Trophoblast cell (in vitro differentiated cells and primary cell): ENCODE measurements at regions not wholly inside any gene's neighbourhood (a gene's known extent, or its start where the extent isn't known, plus 50 kb on each side); places are given as distances from the start of the nearest gene placed in this dataset.

Source experiments
- DNase-seq, 2 donors: peaks; one replicate each; pipeline ENCODE4 v3.0.0-alpha.2; 2016
- H2AFZ ChIP-seq: 2 replicates; pipeline ENCODE4 v1.6.1; 2013; ENCODE audit warnings: low read length, moderate library complexity, mild to moderate bottlenecking; ENCODE audit not compliant: insufficient read depth, poor library complexity
- H2AK5ac ChIP-seq: 2 replicates; pipeline ENCODE4 v1.6.1; 2013; ENCODE audit warnings: mild to moderate bottlenecking, low read length
- H2BK120ac ChIP-seq: 2 replicates; pipeline ENCODE4 v1.6.1; 2013; ENCODE audit warnings: low read length, mild to moderate bottlenecking, moderate library complexity; ENCODE audit not compliant: insufficient read depth, poor library complexity
- H2BK12ac ChIP-seq: 2 replicates; pipeline ENCODE4 v1.6.1; 2013; ENCODE audit warnings: mild to moderate bottlenecking, low read length, moderate library complexity
- H2BK5ac ChIP-seq: 2 replicates; pipeline ENCODE4 v1.6.1; 2013; ENCODE audit warnings: low read length, low read depth, moderate library complexity, mild to moderate bottlenecking; ENCODE audit not compliant: poor library complexity
- H3K14ac ChIP-seq: 2 replicates; pipeline ENCODE4 v1.6.1; 2013; ENCODE audit warnings: mild to moderate bottlenecking, low read length
- H3K18ac ChIP-seq: 2 replicates; pipeline ENCODE4 v1.6.1; 2013; ENCODE audit warnings: mild to moderate bottlenecking, low read length
- H3K23ac ChIP-seq: 2 replicates; pipeline ENCODE4 v1.6.1; 2013; ENCODE audit warnings: low read length
- H3K27ac ChIP-seq: 2 replicates; pipeline ENCODE4 v1.5.1; 2013; ENCODE audit warnings: low read depth, mild to moderate bottlenecking, inconsistent platforms, low read length, moderate library complexity
- H3K27me3 ChIP-seq: 2 replicates; pipeline ENCODE4 v1.6.1; 2013; ENCODE audit warnings: inconsistent platforms, mild to moderate bottlenecking, low read length, moderate library complexity; ENCODE audit not compliant: insufficient read depth
- H3K36me3 ChIP-seq, 2 experiments: 1 replicate in 1 of 2; 2 replicates in 1 of 2; pipeline ENCODE4 v1.6.1; 2013; ENCODE audit warnings: low read length in 2 of 2, mild to moderate bottlenecking in 2 of 2, moderate library complexity in 1 of 2; ENCODE audit not compliant: insufficient read depth in 2 of 2, control insufficient read depth in 1 of 2
- H3K4ac ChIP-seq: 2 replicates; pipeline ENCODE4 v1.6.1; 2013; ENCODE audit warnings: low read depth, mild to moderate bottlenecking, low read length, moderate library complexity
- H3K4me1 ChIP-seq, 2 experiments: 1 replicate in 1 of 2; 2 replicates in 1 of 2; pipeline ENCODE4 v1.6.1; 2013; ENCODE audit warnings: low read length in 2 of 2, mild to moderate bottlenecking in 2 of 2, moderate library complexity in 1 of 2; ENCODE audit not compliant: insufficient read depth in 2 of 2, control insufficient read depth in 1 of 2
- H3K4me2 ChIP-seq: 2 replicates; pipeline ENCODE4 v1.6.1; 2013; ENCODE audit warnings: inconsistent platforms, mild to moderate bottlenecking, low read length, moderate library complexity
- H3K4me3 ChIP-seq: 2 replicates; pipeline ENCODE4 v1.5.1; 2013; ENCODE audit warnings: mild to moderate bottlenecking, low read depth, low read length, inconsistent platforms
- H3K79me1 ChIP-seq: one replicate; pipeline ENCODE4 v1.6.1; 2013; ENCODE audit warnings: low read length
- H3K79me2 ChIP-seq: 2 replicates; pipeline ENCODE4 v1.6.1; 2013; ENCODE audit warnings: low read length, mild to moderate bottlenecking; ENCODE audit not compliant: control insufficient read depth, insufficient read depth, poor library complexity
- H3K9ac ChIP-seq: 2 replicates; pipeline ENCODE4 v1.6.1; 2013; ENCODE audit warnings: mild to moderate bottlenecking, low read length
- H3K9me3 ChIP-seq: 2 replicates; pipeline ENCODE4 v1.6.1; 2013; ENCODE audit warnings: low read depth, mild to moderate bottlenecking, control low read depth, inconsistent platforms, low read length; ENCODE audit not compliant: insufficient read depth
- H4K12ac ChIP-seq: 2 replicates; pipeline ENCODE4 v1.6.1; 2013; ENCODE audit warnings: low read depth, mild to moderate bottlenecking, low read length, moderate library complexity
- H4K8ac ChIP-seq: 2 replicates; pipeline ENCODE4 v1.6.1; 2013; ENCODE audit warnings: low read depth, mild to moderate bottlenecking, low read length, moderate library complexity
- H4K91ac ChIP-seq: one replicate; pipeline ENCODE4 v1.6.1; 2013; ENCODE audit warnings: low read depth, mild to moderate bottlenecking, low read length, moderate library complexity
- WGBS: extraction: QIAGEN DNeasy Blood & Tissue Kit; methylation state at CpG from one replicate; pipeline ENCODE4 v1.1.7; 2013; ENCODE audit warnings: missing lambda C conversion rate; ENCODE audit not compliant: insufficient read length, insufficient coverage; ENCODE audit errors: extremely low coverage; 5-methylcytosine and 5-hydroxymethylcytosine counted together

DNA sequence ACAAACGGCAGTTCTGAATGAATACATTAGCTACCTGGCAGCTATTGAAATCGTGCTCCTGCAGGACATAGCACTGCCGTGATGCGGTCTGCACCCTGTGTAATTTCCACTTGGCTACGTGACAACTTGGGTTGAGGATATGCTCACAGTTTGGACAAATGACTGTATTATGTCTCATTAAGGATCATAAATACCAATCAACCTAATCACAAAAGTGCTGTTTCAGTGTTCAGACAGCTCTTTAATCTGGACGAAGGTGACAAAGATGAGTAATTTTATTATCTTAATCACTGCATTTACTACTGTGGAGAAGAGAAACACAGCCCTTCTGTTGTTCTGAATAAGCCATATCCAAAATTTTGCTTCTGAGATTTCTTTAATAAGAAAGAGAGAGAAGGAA, 210.8 kb upstream of the PFKP start:
- H3K4me1 ChIP-seq = no peaks in the 10 kb centered on the region
- no peak overlapping the region for H2BK5ac ChIP-seq

DNA sequence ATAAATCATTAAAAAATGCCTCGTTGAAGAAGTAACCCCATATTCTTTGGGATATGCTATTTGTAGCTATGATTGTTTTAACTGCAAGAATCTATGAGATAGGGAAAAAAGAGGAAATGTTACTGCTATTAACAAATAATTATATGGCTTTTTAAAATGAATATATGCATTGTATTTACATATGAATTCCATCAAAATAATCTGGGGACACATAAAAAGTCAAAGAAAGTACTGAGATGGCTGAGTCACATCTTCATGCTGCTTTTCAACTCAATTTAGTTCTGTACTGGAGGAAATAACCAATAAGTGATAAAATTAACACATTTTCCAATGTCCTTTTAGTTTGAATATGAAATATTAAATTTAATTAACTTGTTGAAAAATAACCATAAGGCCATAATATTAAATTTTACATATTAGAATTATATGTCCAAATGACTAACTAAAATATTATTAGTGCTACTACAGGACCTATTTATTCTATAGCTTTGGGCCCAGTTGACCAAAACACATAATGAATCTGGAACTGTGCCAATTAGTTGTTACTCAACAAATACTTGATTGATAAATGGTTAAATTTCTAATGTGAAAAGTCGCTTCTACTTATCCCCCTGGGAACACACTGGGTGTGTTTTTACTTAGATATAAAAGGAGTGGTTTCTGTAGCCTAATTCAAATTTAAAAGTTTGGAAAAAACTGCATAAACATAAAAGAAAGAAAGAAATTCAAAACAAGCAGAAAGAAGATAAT, 214.6 kb upstream of the PFKP start:
- H2BK120ac ChIP-seq = no peak overlapping the region

More for the DNA sequence above, 210.8 kb upstream of the PFKP start:
- no peak overlapping the region for H4K91ac ChIP-seq
- H2AK5ac ChIP-seq = no peak overlapping the region
- H3K23ac ChIP-seq = no peak overlapping the region
- H3K79me1 ChIP-seq = no peaks in the 10 kb centered on the region
- H3K4ac ChIP-seq = no peak overlapping the region
- H4K12ac ChIP-seq = no peak overlapping the region
- H2BK120ac ChIP-seq = no peak overlapping the region
- no peak for DNase-seq
- no peak overlapping the region for H4K8ac ChIP-seq
- H2AFZ ChIP-seq = no peak overlapping the region
- no peak overlapping the region for H3K18ac ChIP-seq
- no peak overlapping the region for H3K27ac ChIP-seq
- H3K27me3 ChIP-seq = no peaks in the 10 kb centered on the region
- no peaks in the 10 kb centered on the region for H3K79me2 ChIP-seq
- H3K14ac ChIP-seq = no peak overlapping the region
- no peak overlapping the region for H2BK12ac ChIP-seq
- no peak overlapping the region for H3K4me3 ChIP-seq
- H3K9ac ChIP-seq = no peak overlapping the region
- H3K9me3 ChIP-seq = no peaks in the 10 kb centered on the region
- H3K36me3 ChIP-seq = no peaks in the 10 kb centered on the region
- no peak overlapping the region for H3K4me2 ChIP-seq
- no CpG with 5 or more reads among the region's 6 CpGs for WGBS

DNA sequence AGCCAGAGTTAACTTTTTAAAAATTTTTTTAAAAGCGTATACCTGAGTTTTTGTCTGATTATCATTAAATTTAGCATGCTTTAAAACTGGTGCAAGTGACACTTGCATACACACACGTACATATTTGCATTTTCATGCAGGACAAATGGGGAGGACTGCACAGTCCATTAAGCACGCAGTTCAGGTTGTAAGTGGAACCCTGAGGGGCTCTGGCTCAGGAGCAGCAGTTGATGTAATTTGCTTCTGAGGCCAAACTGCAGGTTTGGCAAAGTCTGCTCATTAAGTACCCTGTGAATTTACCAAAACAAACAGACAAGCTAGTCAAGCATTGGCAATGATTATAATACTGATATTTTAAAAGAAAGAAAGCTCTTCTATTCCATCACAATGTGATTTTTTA, 215.8 kb upstream of the PFKP start:
- H4K8ac ChIP-seq = no peak overlapping the region
- no peak overlapping the region for H4K12ac ChIP-seq
- H3K4me1 ChIP-seq = no peaks in the 10 kb centered on the region
- H2AFZ ChIP-seq = no peak overlapping the region
- no peaks in the 10 kb centered on the region for H3K27me3 ChIP-seq
- no peak overlapping the region for H3K23ac ChIP-seq
- no peaks in the 10 kb centered on the region for H3K79me1 ChIP-seq
- no peak overlapping the region for H4K91ac ChIP-seq
- no peak overlapping the region for H3K4me3 ChIP-seq
- H3K9ac ChIP-seq = no peak overlapping the region
- H3K79me2 ChIP-seq = no peaks in the 10 kb centered on the region
- no peak overlapping the region for H2AK5ac ChIP-seq
- H3K14ac ChIP-seq = no peak overlapping the region
- no peak for DNase-seq
- H3K4me2 ChIP-seq = no peak overlapping the region
- H2BK12ac ChIP-seq = no peak overlapping the region
- H3K4ac ChIP-seq = no peak overlapping the region
- H3K9me3 ChIP-seq = no peaks in the 10 kb centered on the region
- WGBS = no CpG with 5 or more reads among the region's 3 CpGs
- H3K36me3 ChIP-seq = no peaks in the 10 kb centered on the region
- H3K27ac ChIP-seq = no peak overlapping the region
- no peak overlapping the region for H2BK5ac ChIP-seq
- H3K18ac ChIP-seq = no peak overlapping the region
- H2BK120ac ChIP-seq = no peak overlapping the region

More for the DNA sequence above, 214.6 kb upstream of the PFKP start:
- no peaks in the 10 kb centered on the region for H3K79me2 ChIP-seq
- no peak overlapping the region for H2BK12ac ChIP-seq
- H4K91ac ChIP-seq = no peak overlapping the region
- H4K8ac ChIP-seq = no peak overlapping the region
- H3K9ac ChIP-seq = no peak overlapping the region
- H3K23ac ChIP-seq = no peak overlapping the region
- no peaks in the 10 kb centered on the region for H3K79me1 ChIP-seq
- H3K36me3 ChIP-seq = no peaks in the 10 kb centered on the region
- no peak overlapping the region for H3K27ac ChIP-seq
- no peaks in the 10 kb centered on the region for H3K27me3 ChIP-seq
- H3K4me1 ChIP-seq = no peaks in the 10 kb centered on the region
- H3K18ac ChIP-seq = no peak overlapping the region
- H3K4me2 ChIP-seq = no peak overlapping the region
- DNase-seq = no peak
- H2BK5ac ChIP-seq = no peak overlapping the region
- H3K4me3 ChIP-seq = no peak overlapping the region
- no peak overlapping the region for H3K4ac ChIP-seq
- no peak overlapping the region for H2AFZ ChIP-seq
- no CpG with 5 or more reads among the region's 2 CpGs for WGBS
- H3K14ac ChIP-seq = no peak overlapping the region
- H2AK5ac ChIP-seq = no peak overlapping the region
- H3K9me3 ChIP-seq = no peaks in the 10 kb centered on the region
- H4K12ac ChIP-seq = no peak overlapping the region

DNA sequence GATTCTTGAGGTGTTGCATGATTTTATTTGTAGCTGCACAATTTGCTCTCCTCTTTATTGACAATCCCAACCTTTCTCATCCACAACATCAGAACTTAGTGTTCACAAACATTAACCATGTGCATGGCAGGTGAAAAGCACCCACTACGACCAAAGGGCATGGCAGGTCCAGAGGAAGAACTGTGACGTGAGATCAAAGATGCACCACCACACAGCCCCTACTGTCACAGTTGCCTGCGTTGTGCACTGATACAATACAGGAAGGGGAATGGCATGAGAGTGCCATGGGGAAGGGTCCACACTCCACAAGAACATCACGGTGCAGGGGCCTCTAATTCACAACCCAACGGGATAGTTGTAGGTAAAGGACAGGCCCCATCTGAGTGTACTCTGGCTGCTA, 217.1 kb upstream of the PFKP start:
- Histone ChIP-seq H2AFZ (no peak overlapping the region), H3K4ac (no peak overlapping the region), H2BK5ac (no peak overlapping the region), H4K91ac (no peak overlapping the region), H2BK120ac (no peak overlapping the region), H2AK5ac (no peak overlapping the region), H3K4me3 (no peak overlapping the region), H3K9ac (no peak overlapping the region), H3K4me2 (no peak overlapping the region), H4K12ac (no peak overlapping the region), H3K27me3 (no peaks in the 10 kb centered on the region), H4K8ac (no peak overlapping the region), H3K18ac (no peak overlapping the region), H3K4me1 (no peaks in the 10 kb centered on the region), H3K79me2 (no peaks in the 10 kb centered on the region), H3K23ac (no peak overlapping the region), H3K9me3 (no peaks in the 10 kb centered on the region), H2BK12ac (no peak overlapping the region), H3K14ac (no peak overlapping the region), H3K79me1 (no peaks in the 10 kb centered on the region), H3K36me3 (no peaks in the 10 kb centered on the region), H3K27ac (no peak overlapping the region)
- no peak for DNase-seq
- WGBS = no CpG with 5 or more reads among the region's 5 CpGs
